ENCODE measurements at regions not wholly inside any gene's neighbourhood (a gene's known extent, or its start where the extent isn't known, plus 50 kb on each side); places are given as distances from the start of the nearest gene placed in this dataset.

DNA sequence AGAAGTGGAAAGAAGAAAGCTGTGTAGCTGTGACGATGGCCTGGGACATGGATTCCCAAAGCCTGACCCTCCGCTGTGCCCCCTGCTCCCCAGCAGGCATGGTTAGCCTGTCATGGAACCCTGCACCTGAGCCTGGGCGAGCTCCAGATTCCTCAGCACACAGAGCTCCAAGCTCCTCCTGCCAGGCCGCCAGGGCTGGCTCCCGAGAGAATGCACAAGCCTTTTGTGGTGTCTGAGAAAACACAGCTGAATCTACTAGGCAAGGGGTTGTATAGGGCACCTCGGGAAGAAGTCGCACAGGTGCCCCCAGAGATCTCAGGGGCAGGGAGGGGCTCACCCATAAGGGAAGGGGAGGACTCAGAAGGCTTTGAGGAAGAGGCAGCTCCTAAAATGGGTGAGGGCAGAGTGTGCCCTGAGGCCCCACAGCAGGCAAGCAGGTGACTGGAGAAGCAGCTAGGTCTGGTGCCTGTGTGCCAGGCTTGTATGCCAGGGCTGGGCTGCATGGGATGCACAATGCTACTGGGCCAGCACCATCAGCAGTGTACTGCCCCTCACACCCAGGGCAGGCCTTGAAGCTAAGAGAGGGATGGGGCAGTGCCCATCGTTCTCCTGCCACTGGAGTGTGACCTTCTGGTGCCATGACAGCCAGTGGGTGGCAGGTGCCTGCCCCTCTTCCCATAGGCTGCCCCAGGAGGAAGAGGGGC is 64.3 kb upstream of the CD93 start:
- Histone ChIP-seq H3K36me3 (no peaks in the 10 kb centered on the region), H3K9me3 (no peaks in the 10 kb centered on the region), H3K4me3 (no peak overlapping the region), H3K27me3 (no peaks in the 10 kb centered on the region), H3K4me1 (peaks cover 13 to 100% of the 10 kb centered on the region in 2 donors), H3K27ac (peak overlapping the region in 1 of 2 donors; percentile 21)
- ATAC-seq (no peak), DNase-seq (no peak)
- intact Hi-C loops (cut with DNase I): no loop called here
- TF ChIP-seq, protein P1, sequence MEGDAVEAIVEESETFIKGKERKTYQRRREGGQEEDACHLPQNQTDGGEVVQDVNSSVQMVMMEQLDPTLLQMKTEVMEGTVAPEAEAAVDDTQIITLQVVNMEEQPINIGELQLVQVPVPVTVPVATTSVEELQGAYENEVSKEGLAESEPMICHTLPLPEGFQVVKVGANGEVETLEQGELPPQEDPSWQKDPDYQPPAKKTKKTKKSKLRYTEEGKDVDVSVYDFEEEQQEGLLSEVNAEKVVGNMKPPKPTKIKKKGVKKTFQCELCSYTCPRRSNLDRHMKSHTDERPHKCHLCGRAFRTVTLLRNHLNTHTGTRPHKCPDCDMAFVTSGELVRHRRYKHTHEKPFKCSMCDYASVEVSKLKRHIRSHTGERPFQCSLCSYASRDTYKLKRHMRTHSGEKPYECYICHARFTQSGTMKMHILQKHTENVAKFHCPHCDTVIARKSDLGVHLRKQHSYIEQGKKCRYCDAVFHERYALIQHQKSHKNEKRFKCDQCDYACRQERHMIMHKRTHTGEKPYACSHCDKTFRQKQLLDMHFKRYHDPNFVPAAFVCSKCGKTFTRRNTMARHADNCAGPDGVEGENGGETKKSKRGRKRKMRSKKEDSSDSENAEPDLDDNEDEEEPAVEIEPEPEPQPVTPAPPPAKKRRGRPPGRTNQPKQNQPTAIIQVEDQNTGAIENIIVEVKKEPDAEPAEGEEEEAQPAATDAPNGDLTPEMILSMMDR (IDR thresholded peaks at IDR 0.05): no peak

- no peak overlapping the region for H3K4me3 ChIP-seq
- no peaks in the 10 kb centered on the region for H3K9me3 ChIP-seq
- ATAC-seq (no peak), DNase-seq (no peak)
- TF ChIP-seq, protein P1 (IDR thresholded peaks at IDR 0.05): no peak
- H3K27me3 ChIP-seq: no peaks in the 10 kb centered on the region
- peaks cover 16 to 100% of the 10 kb centered on the region in 2 donors for H3K4me1 ChIP-seq
- intact Hi-C loops (cut with DNase I): no loop called here
- H3K27ac ChIP-seq: peak overlapping the region in 1 of 2 donors; percentile 95
- H3K36me3 ChIP-seq: no peaks in the 10 kb centered on the region
Observed at GRCh38 chr20:23149623-23150279, 63.6 kb upstream of the CD93 start.

- no peaks in the 10 kb centered on the region for H3K36me3 ChIP-seq
- no peak for DNase-seq
- peak overlapping the region; percentile 34 to 95 for H3K27ac ChIP-seq
- H3K4me1 ChIP-seq: peaks cover 18 to 100% of the 10 kb centered on the region in 2 donors
- no peaks in the 10 kb centered on the region for H3K27me3 ChIP-seq
- TF ChIP-seq, protein P1 (IDR thresholded peaks at IDR 0.05): no peak
- no peak for ATAC-seq
- intact Hi-C loops (cut with DNase I): no loop called here
- no peak overlapping the region for H3K4me3 ChIP-seq
- no peaks in the 10 kb centered on the region for H3K9me3 ChIP-seq
Observed at GRCh38 chr20:23148731-23149570, 62.8 kb upstream of the CD93 start.

DNA sequence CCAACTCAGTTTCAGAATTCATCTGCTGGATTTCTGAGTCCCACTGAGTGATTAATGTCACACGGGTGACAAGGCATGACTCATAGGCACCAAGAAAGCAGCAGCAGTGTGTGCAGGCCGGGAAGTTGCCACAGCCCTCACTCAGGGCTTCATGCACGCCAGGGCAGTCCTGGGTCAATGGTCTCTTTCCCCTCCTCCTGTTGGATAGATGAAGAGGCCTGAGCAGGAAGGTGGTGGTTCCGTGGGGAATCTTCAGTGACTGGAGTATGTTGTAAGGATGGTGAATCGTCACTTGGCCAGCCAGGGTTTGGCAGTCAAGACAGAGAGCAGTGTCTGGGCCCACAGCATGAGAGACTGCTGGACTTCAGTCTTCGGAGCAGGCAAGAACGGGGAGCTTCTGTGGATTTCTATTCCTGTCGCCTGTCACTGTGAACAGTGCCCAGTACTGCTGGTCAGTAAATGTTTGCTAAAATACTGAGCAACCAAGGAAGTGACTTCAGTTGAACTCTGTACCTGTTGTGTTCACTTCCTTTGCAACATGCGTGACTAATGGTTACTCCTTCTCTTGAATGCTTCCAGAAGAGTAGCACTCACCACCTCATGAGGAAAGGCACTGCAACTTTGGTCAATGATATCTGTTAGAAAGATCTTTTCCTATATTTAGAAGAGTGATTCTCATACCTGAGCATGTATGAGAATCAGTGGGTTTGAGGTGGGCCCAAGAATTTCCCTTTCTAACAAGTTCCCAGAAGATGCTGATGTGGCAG is 62.0 kb upstream of the CD93 start:
- intact Hi-C loops (cut with DNase I): no loop called here
- peak in 2 of 4 donors; percentile 82 to 88 for DNase-seq
- TF ChIP-seq, protein P1 (IDR thresholded peaks at IDR 0.05): no peak
- ATAC-seq: peak; percentile 75
- H3K4me1 ChIP-seq: peaks cover 18 to 100% of the 10 kb centered on the region in 2 donors
- no peaks in the 10 kb centered on the region for H3K27me3 ChIP-seq
- peak overlapping the region; percentile 34 to 95 for H3K27ac ChIP-seq
- H3K36me3 ChIP-seq: no peaks in the 10 kb centered on the region
- H3K9me3 ChIP-seq: no peaks in the 10 kb centered on the region
- no peak overlapping the region for H3K4me3 ChIP-seq
